Cardiac fibroblast (primary cell): ENCODE measurements at regions not wholly inside any gene's neighbourhood (a gene's known extent, or its start where the extent isn't known, plus 50 kb on each side); places are given as distances from the start of the nearest gene placed in this dataset.
A peak's percentile ranks its signal among the peaks of the same experiment; 100 is the strongest.

ENCODE experiments used
- DNase-seq, 2 donors: peaks; one replicate each; pipeline versions ENCODE4 v3.0.0 to v3.0.0-alpha.2; 2010; ENCODE audit warnings: low read depth in 2 of 2
- H3K4me3 ChIP-seq, 2 donors: replicated peaks in 1 of 2; 1 replicate in 1 of 2; 2 replicates in 1 of 2; pipeline ENCODE4 v1.5.1; 2011; ENCODE audit warnings: low read depth in 2 of 2, low read length in 2 of 2, mild to moderate bottlenecking in 2 of 2, moderate library complexity in 1 of 2
- TF ChIP-seq, protein P1 (sequence below): IDR thresholded peaks from one replicate; pipeline ENCODE4 v1.5.1; 2011; ENCODE audit warnings: low read depth, mild to moderate bottlenecking, low read length, inconsistent platforms

DNA sequence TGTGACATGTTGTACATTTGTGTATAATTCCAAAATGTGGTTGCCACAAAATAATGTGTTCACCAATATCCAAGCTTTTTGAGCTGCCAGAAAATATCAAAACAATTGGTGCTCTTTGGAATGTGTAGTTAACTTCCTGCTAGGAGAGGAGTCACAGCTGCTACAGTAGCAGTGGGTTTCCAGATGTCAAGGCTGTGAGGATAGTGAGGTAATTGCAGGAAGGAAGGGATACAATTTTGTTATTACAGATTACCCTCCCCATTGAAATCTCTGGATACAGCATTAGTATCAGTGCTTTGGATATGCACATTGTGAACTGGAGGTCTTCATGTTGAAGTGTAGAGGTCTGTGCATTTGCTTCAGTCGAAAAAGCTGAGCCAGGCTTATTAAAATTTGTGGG, 253.2 kb downstream of the PTPRC start:
- no peak overlapping the region for H3K4me3 ChIP-seq
- peak; percentile 78 to 86 for DNase-seq
- TF ChIP-seq, protein P1, sequence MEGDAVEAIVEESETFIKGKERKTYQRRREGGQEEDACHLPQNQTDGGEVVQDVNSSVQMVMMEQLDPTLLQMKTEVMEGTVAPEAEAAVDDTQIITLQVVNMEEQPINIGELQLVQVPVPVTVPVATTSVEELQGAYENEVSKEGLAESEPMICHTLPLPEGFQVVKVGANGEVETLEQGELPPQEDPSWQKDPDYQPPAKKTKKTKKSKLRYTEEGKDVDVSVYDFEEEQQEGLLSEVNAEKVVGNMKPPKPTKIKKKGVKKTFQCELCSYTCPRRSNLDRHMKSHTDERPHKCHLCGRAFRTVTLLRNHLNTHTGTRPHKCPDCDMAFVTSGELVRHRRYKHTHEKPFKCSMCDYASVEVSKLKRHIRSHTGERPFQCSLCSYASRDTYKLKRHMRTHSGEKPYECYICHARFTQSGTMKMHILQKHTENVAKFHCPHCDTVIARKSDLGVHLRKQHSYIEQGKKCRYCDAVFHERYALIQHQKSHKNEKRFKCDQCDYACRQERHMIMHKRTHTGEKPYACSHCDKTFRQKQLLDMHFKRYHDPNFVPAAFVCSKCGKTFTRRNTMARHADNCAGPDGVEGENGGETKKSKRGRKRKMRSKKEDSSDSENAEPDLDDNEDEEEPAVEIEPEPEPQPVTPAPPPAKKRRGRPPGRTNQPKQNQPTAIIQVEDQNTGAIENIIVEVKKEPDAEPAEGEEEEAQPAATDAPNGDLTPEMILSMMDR = no peak

DNA sequence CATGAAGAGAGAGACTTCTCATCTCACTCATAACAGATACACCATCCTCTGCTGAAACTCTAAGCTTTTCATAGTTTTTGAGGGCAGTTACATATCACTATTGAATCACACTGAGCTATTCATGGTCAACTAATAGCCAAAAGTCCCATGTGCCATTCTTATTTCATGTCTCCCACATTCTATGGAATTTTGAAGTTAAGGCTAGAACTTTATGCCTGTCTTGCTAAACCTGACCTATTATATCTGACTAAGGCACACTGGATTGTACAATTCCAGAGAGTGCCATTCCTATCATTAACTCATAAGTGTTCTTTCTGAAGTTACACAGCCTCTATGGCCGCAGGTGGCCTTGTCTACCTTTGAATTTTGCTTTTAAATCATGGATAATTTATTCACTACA, 254.3 kb downstream of the PTPRC start:
- TF ChIP-seq, protein P1 = no peak
- DNase-seq = peak in 1 of 2 donors; percentile 34
- H3K4me3 ChIP-seq = no peak overlapping the region

DNA sequence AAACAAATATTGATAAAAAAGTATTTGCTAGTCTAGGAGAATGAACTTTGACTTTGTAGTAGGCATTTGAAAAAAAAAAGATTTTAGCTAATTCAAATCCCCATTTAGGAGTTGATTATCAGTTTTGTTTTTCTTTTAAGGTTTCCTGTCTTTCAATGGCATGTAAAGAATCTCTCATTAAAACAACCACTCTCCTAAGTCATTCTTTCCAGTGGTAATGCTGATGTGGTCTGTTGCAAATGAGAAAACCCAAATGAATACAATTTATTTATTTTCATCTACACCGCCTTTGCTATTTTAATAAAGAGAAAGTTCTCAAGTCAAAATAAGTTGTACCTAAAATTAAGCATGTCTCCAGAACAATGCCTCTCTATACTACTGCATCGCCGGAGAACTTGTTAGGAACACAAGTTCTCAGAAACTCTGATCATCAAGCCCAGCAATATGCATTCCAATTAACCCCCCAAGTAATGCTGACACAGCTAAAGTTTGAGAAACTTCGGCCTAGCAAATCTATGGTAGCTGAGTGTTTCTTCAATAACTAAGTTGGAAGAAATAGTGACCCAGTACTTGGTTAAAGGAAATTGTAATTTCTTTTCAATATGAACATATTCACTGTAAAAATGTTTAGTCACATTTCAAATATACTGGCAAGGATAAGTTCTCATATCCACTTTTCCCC, 255.1 kb downstream of the PTPRC start:
- no peak overlapping the region for H3K4me3 ChIP-seq
- peak in 1 of 2 donors; percentile 32 for DNase-seq
- TF ChIP-seq, protein P1 = no peak

DNA sequence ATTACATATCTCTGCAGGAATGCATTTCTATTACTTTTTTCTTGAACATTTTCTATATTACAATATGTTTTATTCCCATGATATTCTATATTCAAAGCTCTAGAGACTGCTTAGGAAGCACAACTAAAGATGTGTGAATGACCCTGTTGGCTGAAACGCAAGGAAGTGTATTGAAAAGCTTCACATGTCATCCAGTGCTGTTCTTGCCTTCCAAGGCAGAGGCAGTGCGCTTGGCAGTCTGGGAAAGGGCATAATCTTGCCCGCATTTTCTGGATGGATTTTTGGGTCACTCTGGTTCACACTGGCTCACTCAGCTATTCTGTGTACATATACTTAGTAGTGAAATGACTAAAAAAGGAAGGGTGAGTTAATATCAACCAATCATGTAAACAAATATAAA, 262.4 kb downstream of the PTPRC start:
- no peak for DNase-seq
- no peak overlapping the region for H3K4me3 ChIP-seq
- TF ChIP-seq, protein P1 = no peak

DNA sequence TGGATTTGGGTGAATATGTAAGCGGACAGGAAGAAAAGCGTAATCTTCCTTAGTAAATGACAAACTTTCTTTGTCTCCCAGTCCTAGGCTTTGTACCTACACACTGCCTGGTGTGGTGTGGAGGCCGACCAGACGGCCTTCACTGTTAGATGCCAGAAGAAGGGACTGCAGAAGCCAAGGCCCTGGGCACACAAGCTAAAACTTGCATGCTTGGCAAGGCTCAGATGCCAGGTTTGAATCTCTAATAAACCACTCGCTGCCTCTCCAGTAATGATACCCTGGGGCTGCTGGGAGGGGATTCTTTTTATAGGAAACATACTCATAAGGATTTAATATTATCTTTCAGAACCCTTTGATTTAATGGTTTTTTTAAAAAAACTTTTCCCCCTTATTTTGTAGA, 263.8 kb downstream of the PTPRC start:
- TF ChIP-seq, protein P1 = no peak
- no peak overlapping the region for H3K4me3 ChIP-seq
- DNase-seq = no peak

DNA sequence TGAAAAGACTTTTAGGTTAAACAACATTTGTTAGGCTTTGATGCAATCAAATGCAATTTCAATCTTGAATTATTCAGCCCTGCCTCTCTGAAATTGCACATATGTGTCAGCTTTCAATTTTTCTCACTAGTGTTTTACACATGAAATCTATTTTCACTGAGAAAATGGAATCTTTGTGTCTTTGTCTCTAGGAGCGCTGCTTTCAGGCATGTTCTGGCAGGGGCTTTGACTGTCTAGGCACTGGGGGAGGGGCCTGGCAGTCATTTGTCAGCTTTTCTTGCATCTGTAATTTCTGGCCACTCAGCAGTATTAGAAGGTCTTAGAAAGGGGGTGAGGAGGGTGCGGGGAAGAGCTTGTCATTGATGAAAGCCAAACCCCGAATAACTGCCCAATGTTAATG, 264.4 kb downstream of the PTPRC start:
- TF ChIP-seq, protein P1 = no peak
- H3K4me3 ChIP-seq = no peak overlapping the region
- DNase-seq = peak in 1 of 2 donors; percentile 37

DNA sequence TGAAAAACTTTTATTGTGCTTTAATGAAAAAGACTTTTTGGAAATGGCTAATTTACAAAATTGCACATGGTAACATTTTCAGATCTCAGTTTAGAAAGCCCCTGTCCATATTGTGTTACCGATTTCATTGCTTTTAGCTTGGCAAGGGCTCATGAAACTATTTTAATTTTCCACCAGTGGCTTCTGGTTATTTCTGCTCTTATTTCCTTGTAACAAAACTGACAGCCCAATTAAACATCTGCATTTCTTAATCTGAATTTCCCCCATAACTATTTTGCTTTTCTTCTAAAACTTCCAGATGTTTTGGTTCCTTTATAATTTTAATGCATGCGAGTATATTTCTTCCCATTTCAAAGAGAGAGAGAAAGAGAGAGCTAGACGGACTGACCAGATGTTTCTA, 264.8 kb downstream of the PTPRC start:
- TF ChIP-seq, protein P1 = no peak
- H3K4me3 ChIP-seq = no peak overlapping the region
- no peak for DNase-seq
